ENCODE measurements at regions not wholly inside any gene's neighbourhood (a gene's known extent, or its start where the extent isn't known, plus 50 kb on each side); places are given as distances from the start of the nearest gene placed in this dataset.
A peak's percentile ranks its signal among the peaks of the same experiment; 100 is the strongest.

- intact Hi-C loops (cut with micrococcal nuclease): no loop called here
- Histone ChIP-seq H3K4me1 (peaks cover 33% of the 10 kb centered on the region), H3K36me3 (no peaks in the 10 kb centered on the region), H3K9me3 (replicated peaks) (no peaks in the 10 kb centered on the region), H3K27me3 (ENCODE audit: low read depth) (no peaks in the 10 kb centered on the region), H3K27ac (replicated peaks) (no peak overlapping the region), H3K4me3 (no peak overlapping the region)
- no peak for TF ChIP-seq CTCF (IDR thresholded peaks at IDR 0.05; ENCODE audit: borderline replicate concordance)
- peak; percentile 50 for DNase-seq
Observed at GRCh38 chr3:72255791-72256559, 471.0 kb upstream of the PROK2 start.

GRCh38 chr3:72255191-72255590 is 470.2 kb upstream of the PROK2 start:
- no peak for DNase-seq
- H3K4me3 ChIP-seq: no peak overlapping the region
- peaks cover 33% of the 10 kb centered on the region for H3K4me1 ChIP-seq
- H3K9me3 ChIP-seq (replicated peaks): no peaks in the 10 kb centered on the region
- no peak for TF ChIP-seq CTCF (IDR thresholded peaks at IDR 0.05; ENCODE audit: borderline replicate concordance)
- no peak overlapping the region for H3K27ac ChIP-seq (replicated peaks)
- no peaks in the 10 kb centered on the region for H3K36me3 ChIP-seq
- intact Hi-C loops (cut with micrococcal nuclease): no loop called here
- H3K27me3 ChIP-seq (ENCODE audit: low read depth): no peaks in the 10 kb centered on the region

GRCh38 chr3:72254483-72254882 is 469.5 kb upstream of the PROK2 start:
- Histone ChIP-seq H3K4me3 (no peak overlapping the region), H3K4me1 (peaks cover 33% of the 10 kb centered on the region), H3K36me3 (no peaks in the 10 kb centered on the region), H3K27me3 (ENCODE audit: low read depth) (no peaks in the 10 kb centered on the region), H3K9me3 (replicated peaks) (no peaks in the 10 kb centered on the region), H3K27ac (replicated peaks) (no peak overlapping the region)
- no peak for TF ChIP-seq CTCF (IDR thresholded peaks at IDR 0.05; ENCODE audit: borderline replicate concordance)
- DNase-seq: no peak
- intact Hi-C loops (cut with micrococcal nuclease): no loop called here

GRCh38 chr3:72250725-72251124 is 465.8 kb upstream of the PROK2 start:
- Histone ChIP-seq H3K36me3 (no peaks in the 10 kb centered on the region), H3K27ac (replicated peaks) (no peak overlapping the region), H3K4me1 (peaks cover 34% of the 10 kb centered on the region), H3K4me3 (no peak overlapping the region), H3K9me3 (replicated peaks) (no peaks in the 10 kb centered on the region), H3K27me3 (ENCODE audit: low read depth) (no peaks in the 10 kb centered on the region)
- no peak for DNase-seq
- no peak for TF ChIP-seq CTCF (IDR thresholded peaks at IDR 0.05; ENCODE audit: borderline replicate concordance)
- intact Hi-C loops (cut with micrococcal nuclease): no loop called here

- intact Hi-C loops (cut with micrococcal nuclease): no loop called here
- no peaks in the 10 kb centered on the region for H3K27me3 ChIP-seq (ENCODE audit: low read depth)
- DNase-seq: no peak
- H3K4me1 ChIP-seq: peaks cover 44% of the 10 kb centered on the region
- no peaks in the 10 kb centered on the region for H3K9me3 ChIP-seq (replicated peaks)
- TF ChIP-seq CTCF (IDR thresholded peaks at IDR 0.05; ENCODE audit: borderline replicate concordance): no peak
- H3K36me3 ChIP-seq: no peaks in the 10 kb centered on the region
- H3K4me3 ChIP-seq: no peak overlapping the region
- no peak overlapping the region for H3K27ac ChIP-seq (replicated peaks)
Observed at GRCh38 chr3:72248869-72249268, 463.9 kb upstream of the PROK2 start.
